Ascending aorta (tissue), 2 donors: ENCODE measurements at regions not wholly inside any gene's neighbourhood (a gene's known extent, or its start where the extent isn't known, plus 50 kb on each side); places are given as distances from the start of the nearest gene placed in this dataset.

Source experiments
- DNase-seq, 2 donors: peaks; one replicate each; pipeline ENCODE4 v3.0.0-alpha.2; 2019; ENCODE audit warnings: low spot score in 2 of 2
- H3K27ac ChIP-seq, 2 donors: fragments of 200-600 bp; sonication (generic); one replicate each; pipeline ENCODE4 v1.5.1; 2016 to 2017; ENCODE audit warnings: mild to moderate bottlenecking in 1 of 2
- H3K27me3 ChIP-seq: fragments of 200-600 bp; sonication (generic); one replicate; pipeline ENCODE4 v1.5.1; 2017
- H3K36me3 ChIP-seq, 2 donors: fragments of 200-600 bp; sonication (generic); one replicate each; pipeline ENCODE4 v1.5.1; 2016
- H3K4me1 ChIP-seq, 2 donors: fragments of 200-600 bp; sonication (generic); one replicate each; pipeline ENCODE4 v1.5.1; 2016 to 2017; ENCODE audit warnings: mild to moderate bottlenecking in 1 of 2
- H3K4me3 ChIP-seq, 2 donors: fragments of 200-600 bp; sonication (generic); one replicate each; pipeline ENCODE4 v1.5.1; 2016 to 2017; ENCODE audit warnings: mild to moderate bottlenecking in 1 of 2
- H3K9me3 ChIP-seq, 2 donors: fragments of 200-600 bp; sonication (generic); one replicate each; pipeline ENCODE4 v1.5.1; 2016
- CTCF ChIP-seq, 3 experiments: fragments of 200-600 bp in 2 of 3; fragments of 450-650 bp in 1 of 3; sonication (generic) in 2 of 3; IDR thresholded peaks; one replicate each; pipeline ENCODE4 v1.5.1; 2016 to 2019; ENCODE audit warnings: antibody characterized with exemption in 3 of 3, mild to moderate bottlenecking in 1 of 3, moderate library complexity in 1 of 3
- intact Hi-C: fragments of 100-400 bp; cut with DNase I; formaldehyde crosslinking; loops from one replicate; pipeline ENCODE4 v1.15.1; 2023

- Histone ChIP-seq H3K4me1 (no peaks in the 10 kb centered on the region), H3K27me3 (no peaks in the 10 kb centered on the region), H3K9me3 (peaks cover 9 to 17% of the 10 kb centered on the region in 2 donors), H3K4me3 (no peak overlapping the region), H3K27ac (no peak overlapping the region), H3K36me3 (no peaks in the 10 kb centered on the region)
- intact Hi-C loops, result no loop called here
- DNase-seq, result no peak
- TF ChIP-seq CTCF (IDR thresholded peaks at IDR 0.05), result no peak
Measured at GRCh38 chr16:52855463-52855862, 197.2 kb downstream of the CHD9NB start.

DNA sequence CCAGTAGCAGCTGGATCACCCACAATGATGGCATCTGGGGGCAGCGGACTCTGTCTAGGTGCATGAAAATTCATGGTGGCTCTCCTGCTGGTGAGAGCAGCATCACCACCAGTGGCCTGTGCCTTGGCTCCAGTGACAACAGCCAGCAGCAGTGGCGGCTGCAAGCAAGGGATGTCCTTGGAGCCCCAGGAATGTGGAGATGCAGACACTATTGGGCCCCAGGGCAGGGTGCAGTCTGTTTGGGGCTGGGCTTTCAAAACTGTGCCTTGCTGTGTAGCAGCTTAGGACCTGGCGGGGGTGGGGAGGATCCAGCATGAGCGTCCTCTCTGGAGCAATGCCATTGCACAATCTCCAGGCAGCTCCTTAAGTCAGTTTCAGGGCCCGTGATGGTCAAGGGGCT, 199.7 kb downstream of the CHD9NB start:
- intact Hi-C loops, result no loop called here
- Histone ChIP-seq H3K4me3 (no peak overlapping the region), H3K36me3 (no peaks in the 10 kb centered on the region), H3K27ac (no peak overlapping the region), H3K9me3 (peaks cover 11 to 20% of the 10 kb centered on the region in 2 donors), H3K27me3 (no peaks in the 10 kb centered on the region), H3K4me1 (no peaks in the 10 kb centered on the region)
- no peak for DNase-seq
- TF ChIP-seq CTCF (IDR thresholded peaks at IDR 0.05), result no peak

DNA sequence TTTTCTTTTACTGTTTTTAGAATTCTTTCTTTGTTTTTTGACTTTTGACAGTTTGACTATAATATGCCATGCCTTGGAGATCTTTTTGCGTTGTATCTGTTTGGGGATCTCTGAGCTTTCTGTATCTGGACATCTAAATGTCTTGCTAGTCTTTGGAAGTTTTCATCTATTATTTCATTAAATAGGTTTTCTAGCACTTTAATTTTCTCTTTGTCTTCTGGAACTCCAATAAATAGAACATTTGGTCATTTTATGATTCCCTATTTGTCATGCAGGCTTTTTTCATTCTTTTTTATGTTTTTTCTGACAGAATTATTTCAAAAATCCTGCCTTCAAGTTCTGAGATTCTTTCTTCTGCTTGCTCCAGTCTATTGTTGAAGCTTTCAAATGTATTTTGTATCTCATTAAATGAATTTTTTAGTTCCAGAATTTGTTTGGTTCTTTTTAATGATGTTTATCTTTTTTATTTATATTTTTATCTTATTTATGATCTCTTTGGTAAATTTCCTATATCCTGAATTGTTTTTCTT, 201.4 kb downstream of the CHD9NB start:
- Histone ChIP-seq H3K4me1 (no peaks in the 10 kb centered on the region), H3K27me3 (no peaks in the 10 kb centered on the region), H3K4me3 (no peak overlapping the region), H3K9me3 (peaks cover 16 to 29% of the 10 kb centered on the region in 2 donors), H3K27ac (no peak overlapping the region), H3K36me3 (no peaks in the 10 kb centered on the region)
- no peak for DNase-seq
- intact Hi-C loops, result no loop called here
- TF ChIP-seq CTCF (IDR thresholded peaks at IDR 0.05), result no peak

DNA sequence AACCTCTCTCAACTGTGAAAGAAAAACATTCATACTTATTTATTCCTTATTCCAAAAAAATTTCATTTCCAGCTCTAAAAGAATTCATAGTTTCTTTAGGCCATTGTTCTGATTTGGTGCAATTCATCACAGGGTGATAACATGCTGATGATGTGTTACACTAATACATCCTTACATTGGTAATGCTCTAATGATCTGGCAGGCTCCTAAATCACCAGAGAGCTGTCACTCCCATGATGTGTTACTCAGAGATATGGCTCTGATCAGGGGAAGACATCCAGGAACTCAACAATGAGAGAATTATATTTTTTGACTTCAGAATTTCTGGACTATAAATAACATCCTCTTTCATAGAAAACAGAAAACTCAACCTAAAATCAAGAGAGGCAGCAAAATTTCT, 209.3 kb downstream of the CHD9NB start:
- no peak for TF ChIP-seq CTCF (IDR thresholded peaks at IDR 0.05)

DNA sequence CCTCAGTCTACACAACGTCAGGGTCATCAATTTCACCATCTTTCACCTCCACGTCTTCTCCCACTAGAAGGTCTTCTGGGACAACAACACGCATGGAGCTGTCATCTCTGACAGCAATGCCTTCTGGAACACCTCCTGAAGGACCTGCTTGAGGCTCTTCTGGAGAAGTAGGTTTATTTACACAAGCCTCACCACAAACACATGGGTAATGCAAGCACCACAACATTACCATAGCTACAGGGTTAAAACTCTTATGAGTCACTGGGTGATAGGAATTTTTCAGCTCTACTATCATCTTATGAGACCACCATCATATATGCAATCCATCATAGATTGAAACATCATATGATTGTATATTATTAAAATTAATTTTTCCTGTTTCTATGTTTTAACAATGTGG, 215.4 kb downstream of the CHD9NB start:
- Histone ChIP-seq H3K27ac (no peak overlapping the region), H3K36me3 (no peaks in the 10 kb centered on the region), H3K9me3 (no peaks in the 10 kb centered on the region), H3K4me3 (no peak overlapping the region), H3K27me3 (no peaks in the 10 kb centered on the region), H3K4me1 (no peaks in the 10 kb centered on the region)
- TF ChIP-seq CTCF (IDR thresholded peaks at IDR 0.05), result no peak
- DNase-seq, result no peak
- intact Hi-C loops, result no loop called here

More for the DNA sequence above, 209.3 kb downstream of the CHD9NB start:
- no peak overlapping the region for H3K4me3 ChIP-seq
- H3K27ac ChIP-seq, result no peak overlapping the region
- H3K4me1 ChIP-seq, result no peaks in the 10 kb centered on the region
- H3K36me3 ChIP-seq, result no peaks in the 10 kb centered on the region
- H3K9me3 ChIP-seq, result peaks cover 5 to 10% of the 10 kb centered on the region in 2 donors
- no peaks in the 10 kb centered on the region for H3K27me3 ChIP-seq
- intact Hi-C loops, result no loop called here
- DNase-seq, result no peak
